Natural killer cell (primary cell): ENCODE measurements at regions not wholly inside any gene's neighbourhood (a gene's known extent, or its start where the extent isn't known, plus 50 kb on each side); places are given as distances from the start of the nearest gene placed in this dataset.

Experiments
- ATAC-seq, 3 donors: fragments of 150-1000 bp in 2 of 3; fragments of 200-7000 bp in 1 of 3; cut with Tn5 transposase; 1 replicate in 1 of 3; 2 replicates in 2 of 3; pipeline ENCODE4 v1.10.0; 2021; ENCODE audit warnings: mild to moderate bottlenecking in 2 of 3, moderate library complexity in 2 of 3
- DNase-seq, 2 donors: peaks; one replicate each; pipeline versions ENCODE4 v3.0.0 to v3.0.0-alpha.2; 2013 to 2021; ENCODE audit warnings: mixed read lengths in 1 of 2
- H3K27ac ChIP-seq: one replicate; pipeline ENCODE4 v1.5.1; 2013; ENCODE audit warnings: mild to moderate bottlenecking, low read length
- H3K27me3 ChIP-seq: one replicate; pipeline ENCODE4 v1.6.1; 2013; ENCODE audit warnings: low read length; ENCODE audit not compliant: control insufficient read depth, insufficient read depth
- H3K36me3 ChIP-seq: one replicate; pipeline ENCODE4 v1.6.1; 2013; ENCODE audit warnings: low read length; ENCODE audit not compliant: control insufficient read depth, insufficient read depth
- H3K4me1 ChIP-seq: one replicate; pipeline ENCODE4 v1.6.1; 2013; ENCODE audit warnings: low read length; ENCODE audit not compliant: control insufficient read depth, insufficient read depth
- H3K4me3 ChIP-seq: one replicate; pipeline ENCODE4 v1.5.1; 2013; ENCODE audit warnings: low read length
- H3K9me3 ChIP-seq: one replicate; pipeline ENCODE4 v1.6.1; 2013; ENCODE audit warnings: low read length; ENCODE audit not compliant: control insufficient read depth, insufficient read depth
- H3K27ac Mint-ChIP-seq, 2 donors: one replicate each; pipeline ENCODE4 v1.8.0; 2022; ENCODE audit warnings: mild to moderate bottlenecking in 2 of 2, mixed read lengths in 2 of 2, moderate library complexity in 1 of 2
- H3K27me3 Mint-ChIP-seq, 2 donors: one replicate each; pipeline ENCODE4 v1.8.0; 2022; ENCODE audit warnings: low read depth in 2 of 2, mixed read lengths in 2 of 2
- H3K36me3 Mint-ChIP-seq: one replicate; pipeline ENCODE4 v1.8.0; 2022; ENCODE audit warnings: mixed read lengths
- H3K4me1 Mint-ChIP-seq, 2 donors: one replicate each; pipeline ENCODE4 v1.8.0; 2022; ENCODE audit warnings: mixed read lengths in 2 of 2
- H3K4me3 Mint-ChIP-seq: one replicate; pipeline ENCODE4 v1.8.0; 2022; ENCODE audit warnings: mild to moderate bottlenecking, moderate library complexity, mixed read lengths
- H3K9me3 Mint-ChIP-seq, 2 donors: one replicate each; pipeline ENCODE4 v1.8.0; 2022; ENCODE audit warnings: mixed read lengths in 2 of 2
- WGBS: methylation state at CpG from one replicate; pipeline ENCODE4 v1.1.7; 2013; ENCODE audit warnings: missing lambda C conversion rate; ENCODE audit not compliant: insufficient coverage; 5-methylcytosine and 5-hydroxymethylcytosine counted together
- intact Hi-C: fragments of 100-400 bp; cut with micrococcal nuclease; formaldehyde crosslinking; loops from one replicate; pipeline ENCODE4 v1.14.2; 2022
- TF ChIP-seq, protein P1 (sequence below): fragments of 200-600 bp; IDR thresholded peaks from one replicate; pipeline ENCODE4 v1.8.0; 2022; ENCODE audit warnings: antibody characterized with exemption

DNA sequence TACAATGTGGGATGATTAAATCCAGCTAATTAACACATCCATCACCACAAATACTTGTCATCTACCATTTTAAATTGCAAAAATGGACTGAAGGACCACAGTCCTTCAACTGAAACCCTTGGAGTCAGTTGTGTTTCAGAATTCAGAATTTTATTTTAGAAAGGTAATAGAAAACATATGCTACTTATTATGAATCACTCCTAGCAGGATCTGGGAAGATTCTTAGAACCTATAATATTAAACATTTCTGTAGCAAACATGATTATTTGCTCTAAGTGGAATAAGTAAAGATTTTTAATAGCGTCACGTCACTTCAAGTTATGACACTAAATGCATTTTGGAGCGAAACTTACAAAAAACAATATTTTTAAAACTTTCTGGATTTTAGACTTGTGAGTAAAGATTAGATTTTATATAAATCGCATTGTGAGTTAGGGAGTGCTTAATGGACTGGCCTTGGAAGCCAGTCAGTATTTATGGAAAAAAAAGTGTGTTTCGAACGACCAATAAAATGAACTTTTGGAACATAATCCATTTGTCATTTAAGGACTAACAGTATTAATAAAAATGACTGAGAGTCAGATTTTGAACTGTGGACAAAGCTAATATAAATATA is 71.8 kb upstream of the PHACTR2 start:
- DNase-seq, result no peak
- Histone ChIP-seq H3K4me1 (no peaks in the 10 kb centered on the region), H3K27ac (no peak overlapping the region), H3K4me3 (no peak overlapping the region), H3K9me3 (no peaks in the 10 kb centered on the region), H3K36me3 (no peaks in the 10 kb centered on the region), H3K27me3 (no peaks in the 10 kb centered on the region)
- no peak overlapping the region for H3K27ac Mint-ChIP-seq
- H3K27me3 Mint-ChIP-seq, result no peaks in the 10 kb centered on the region
- 100% methylated on average over 3 of the region's 6 CpGs for WGBS
- peaks cover 0 to 5% of the 10 kb centered on the region in 2 donors for H3K4me1 Mint-ChIP-seq
- TF ChIP-seq, protein P1, sequence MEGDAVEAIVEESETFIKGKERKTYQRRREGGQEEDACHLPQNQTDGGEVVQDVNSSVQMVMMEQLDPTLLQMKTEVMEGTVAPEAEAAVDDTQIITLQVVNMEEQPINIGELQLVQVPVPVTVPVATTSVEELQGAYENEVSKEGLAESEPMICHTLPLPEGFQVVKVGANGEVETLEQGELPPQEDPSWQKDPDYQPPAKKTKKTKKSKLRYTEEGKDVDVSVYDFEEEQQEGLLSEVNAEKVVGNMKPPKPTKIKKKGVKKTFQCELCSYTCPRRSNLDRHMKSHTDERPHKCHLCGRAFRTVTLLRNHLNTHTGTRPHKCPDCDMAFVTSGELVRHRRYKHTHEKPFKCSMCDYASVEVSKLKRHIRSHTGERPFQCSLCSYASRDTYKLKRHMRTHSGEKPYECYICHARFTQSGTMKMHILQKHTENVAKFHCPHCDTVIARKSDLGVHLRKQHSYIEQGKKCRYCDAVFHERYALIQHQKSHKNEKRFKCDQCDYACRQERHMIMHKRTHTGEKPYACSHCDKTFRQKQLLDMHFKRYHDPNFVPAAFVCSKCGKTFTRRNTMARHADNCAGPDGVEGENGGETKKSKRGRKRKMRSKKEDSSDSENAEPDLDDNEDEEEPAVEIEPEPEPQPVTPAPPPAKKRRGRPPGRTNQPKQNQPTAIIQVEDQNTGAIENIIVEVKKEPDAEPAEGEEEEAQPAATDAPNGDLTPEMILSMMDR, result no peak
- intact Hi-C loops, result no loop called here
- H3K36me3 Mint-ChIP-seq, result no peaks in the 10 kb centered on the region
- no peaks in the 10 kb centered on the region for H3K9me3 Mint-ChIP-seq
- ATAC-seq, result no peak
- H3K4me3 Mint-ChIP-seq, result no peak overlapping the region

DNA sequence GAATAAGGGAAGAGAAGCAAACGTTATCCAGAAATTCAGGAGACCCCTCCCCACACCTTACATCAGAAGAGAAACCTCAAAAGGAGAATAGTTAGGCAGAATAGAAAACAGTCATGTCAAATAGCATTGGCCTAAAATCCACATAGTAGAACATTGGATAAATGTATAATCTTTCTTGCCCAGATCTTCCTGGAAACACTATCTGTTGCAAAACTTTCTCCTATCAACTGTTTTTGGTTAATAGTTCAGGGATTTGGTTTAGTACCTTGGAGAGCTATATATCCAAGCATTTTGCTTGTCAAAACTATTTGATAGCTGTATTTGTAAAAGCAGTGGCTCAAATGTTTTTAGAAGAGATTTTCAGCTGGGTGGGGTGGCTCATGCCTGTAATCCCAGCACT is 74.3 kb upstream of the PHACTR2 start:
- H3K27ac Mint-ChIP-seq, result no peak overlapping the region
- Histone ChIP-seq H3K27me3 (no peaks in the 10 kb centered on the region), H3K9me3 (no peaks in the 10 kb centered on the region), H3K4me3 (no peak overlapping the region), H3K36me3 (no peaks in the 10 kb centered on the region), H3K27ac (no peak overlapping the region), H3K4me1 (peaks cover 1% of the 10 kb centered on the region)
- DNase-seq (no peak), ATAC-seq (no peak)
- H3K4me1 Mint-ChIP-seq, result peaks cover 9 to 11% of the 10 kb centered on the region in 2 donors
- no peaks in the 10 kb centered on the region for H3K9me3 Mint-ChIP-seq
- intact Hi-C loops, result no loop called here
- no CpG with 5 or more reads among the region's 1 CpG for WGBS
- H3K27me3 Mint-ChIP-seq, result no peaks in the 10 kb centered on the region
- no peaks in the 10 kb centered on the region for H3K36me3 Mint-ChIP-seq
- TF ChIP-seq, protein P1, result no peak
- H3K4me3 Mint-ChIP-seq, result no peak overlapping the region

DNA sequence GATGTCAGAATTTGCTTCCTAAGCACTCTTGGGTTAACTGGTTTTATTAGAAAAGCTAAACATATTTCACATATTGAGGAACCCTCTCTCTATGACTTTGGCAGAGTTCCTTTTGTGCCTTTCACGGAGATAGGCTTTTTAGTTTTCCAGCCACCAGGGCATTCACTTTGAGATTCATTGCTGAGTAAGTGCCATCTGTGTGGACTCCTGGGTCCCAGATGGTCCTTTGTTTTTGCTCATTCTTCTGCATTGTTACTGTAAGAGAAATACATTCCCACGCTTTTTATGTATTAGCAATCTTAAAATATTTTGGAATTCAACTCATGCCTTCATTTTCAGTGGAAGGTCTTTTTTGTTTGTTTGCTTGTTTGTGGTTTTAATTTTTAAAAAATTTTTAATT is 76.3 kb upstream of the PHACTR2 start:
- no peak overlapping the region for H3K4me3 ChIP-seq
- no peak overlapping the region for H3K27ac Mint-ChIP-seq
- DNase-seq, result no peak
- H3K4me3 Mint-ChIP-seq, result no peak overlapping the region
- H3K9me3 Mint-ChIP-seq, result no peaks in the 10 kb centered on the region
- no peak for ATAC-seq
- WGBS, result 100% methylated on average over 1 of the region's 2 CpGs
- TF ChIP-seq, protein P1, result no peak
- no peaks in the 10 kb centered on the region for H3K27me3 Mint-ChIP-seq
- H3K27me3 ChIP-seq, result no peaks in the 10 kb centered on the region
- H3K4me1 ChIP-seq, result peaks cover 10% of the 10 kb centered on the region
- H3K9me3 ChIP-seq, result no peaks in the 10 kb centered on the region
- no peaks in the 10 kb centered on the region for H3K36me3 ChIP-seq
- H3K27ac ChIP-seq, result no peak overlapping the region
- no peaks in the 10 kb centered on the region for H3K36me3 Mint-ChIP-seq
- intact Hi-C loops, result no loop called here
- H3K4me1 Mint-ChIP-seq, result peaks cover 21 to 26% of the 10 kb centered on the region in 2 donors

DNA sequence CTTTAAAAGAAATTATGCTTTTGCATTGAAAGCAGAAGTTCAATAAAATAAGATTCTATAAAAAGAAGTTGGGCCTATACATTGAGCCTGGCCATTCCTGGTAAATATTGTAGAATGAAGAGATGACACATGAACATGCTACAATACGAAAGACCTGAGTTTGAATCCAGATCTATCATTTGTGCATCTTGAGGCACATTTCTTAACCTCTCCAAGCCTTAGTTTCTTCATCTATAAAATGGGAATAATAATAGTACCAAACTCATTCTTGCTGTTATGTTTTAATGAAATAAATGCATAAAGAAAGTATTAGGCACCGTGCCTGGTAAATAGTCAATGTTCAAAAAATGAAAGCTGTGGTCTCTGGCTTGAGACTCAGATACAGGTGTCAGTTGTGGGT is 76.9 kb upstream of the PHACTR2 start:
- no peak for DNase-seq
- Mint-ChIP-seq H3K27me3 (no peaks in the 10 kb centered on the region), H3K4me3 (no peak overlapping the region), H3K27ac (no peak overlapping the region), H3K36me3 (no peaks in the 10 kb centered on the region), H3K4me1 (peaks cover 21 to 26% of the 10 kb centered on the region in 2 donors), H3K9me3 (no peaks in the 10 kb centered on the region)
- Histone ChIP-seq H3K36me3 (no peaks in the 10 kb centered on the region), H3K27me3 (no peaks in the 10 kb centered on the region), H3K27ac (no peak overlapping the region), H3K4me3 (no peak overlapping the region), H3K9me3 (no peaks in the 10 kb centered on the region), H3K4me1 (peaks cover 10% of the 10 kb centered on the region)
- intact Hi-C loops, result no loop called here
- TF ChIP-seq, protein P1, result no peak
- WGBS, result 96% methylated on average over 1 of the region's 2 CpGs
- no peak for ATAC-seq
